HG03565 (cell line): ENCODE measurements at regions not wholly inside any gene's neighbourhood (a gene's known extent, or its start where the extent isn't known, plus 50 kb on each side); places are given as distances from the start of the nearest gene placed in this dataset.
A peak's percentile ranks its signal among the peaks of the same experiment; 100 is the strongest.

Experiments used
- ATAC-seq: cut with Tn5 transposase; IDR thresholded peaks from one replicate; pipeline ENCODE4 v1.9.1; 2021; ENCODE audit warnings: mild to moderate bottlenecking, moderate library complexity; ENCODE audit not compliant: unreplicated experiment

DNA sequence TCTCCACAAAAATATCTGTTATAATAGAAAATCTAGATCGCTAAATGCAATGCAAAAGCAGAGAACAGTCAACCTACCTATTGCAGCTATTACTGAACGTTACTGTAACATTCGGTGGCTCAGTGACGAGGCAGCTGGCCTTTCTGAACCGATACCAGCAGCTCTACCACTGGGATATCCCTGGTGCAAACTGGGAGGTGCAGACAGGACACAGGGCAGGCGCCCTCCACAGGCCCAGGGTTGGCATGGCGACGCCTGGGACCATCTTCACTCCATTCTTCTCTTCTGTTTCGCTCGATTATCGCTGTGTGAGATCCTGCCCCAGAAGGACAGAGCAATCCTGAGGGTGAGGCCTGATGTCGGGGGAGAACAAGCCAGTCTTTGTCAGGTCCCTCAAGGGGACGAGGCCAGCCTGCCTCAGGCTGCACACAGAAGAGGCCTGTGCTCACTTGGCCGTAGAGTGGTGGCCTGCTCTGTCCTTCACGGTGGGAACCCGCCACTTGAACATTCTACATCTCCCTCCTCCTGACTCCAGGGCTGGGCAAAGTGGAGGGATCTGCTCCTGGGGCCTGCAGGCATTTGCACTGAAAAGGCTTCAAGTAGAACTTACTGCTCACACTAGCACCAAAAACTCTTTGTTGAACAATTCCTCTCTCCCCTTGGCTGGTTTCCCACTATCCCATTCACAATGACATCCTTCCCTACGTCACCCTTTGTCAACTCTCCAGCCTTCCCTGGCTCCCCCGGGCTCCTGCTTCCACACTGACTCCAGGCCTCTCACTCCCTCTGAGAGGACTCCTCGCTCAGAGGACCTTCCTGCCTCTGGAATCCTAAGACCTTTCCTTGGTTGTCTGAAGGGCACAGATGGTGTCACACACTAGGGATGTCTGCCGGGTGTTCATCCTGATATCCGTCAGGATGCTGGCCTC, 49.7 kb downstream of the CYRIA start:
- no peak for ATAC-seq

DNA sequence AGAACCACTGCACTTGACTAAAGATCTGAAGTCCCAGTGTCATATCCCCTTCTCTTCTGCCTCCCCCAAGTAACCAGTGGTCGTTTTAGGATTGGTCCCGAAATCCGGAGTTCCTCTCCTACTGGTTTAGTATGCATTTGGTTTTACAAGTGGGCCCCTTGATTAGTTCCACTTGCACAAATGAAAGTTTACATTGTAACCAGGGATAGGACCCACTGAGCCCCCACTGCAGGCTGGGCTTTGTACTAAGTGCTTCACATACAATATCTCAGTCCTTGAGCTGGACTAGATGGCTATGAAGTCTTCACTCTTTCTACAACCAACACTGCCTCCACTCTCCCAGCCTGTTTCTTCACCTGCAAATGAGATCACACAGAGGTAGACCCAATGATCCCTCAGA, 50.4 kb downstream of the CYRIA start:
- no peak for ATAC-seq

DNA sequence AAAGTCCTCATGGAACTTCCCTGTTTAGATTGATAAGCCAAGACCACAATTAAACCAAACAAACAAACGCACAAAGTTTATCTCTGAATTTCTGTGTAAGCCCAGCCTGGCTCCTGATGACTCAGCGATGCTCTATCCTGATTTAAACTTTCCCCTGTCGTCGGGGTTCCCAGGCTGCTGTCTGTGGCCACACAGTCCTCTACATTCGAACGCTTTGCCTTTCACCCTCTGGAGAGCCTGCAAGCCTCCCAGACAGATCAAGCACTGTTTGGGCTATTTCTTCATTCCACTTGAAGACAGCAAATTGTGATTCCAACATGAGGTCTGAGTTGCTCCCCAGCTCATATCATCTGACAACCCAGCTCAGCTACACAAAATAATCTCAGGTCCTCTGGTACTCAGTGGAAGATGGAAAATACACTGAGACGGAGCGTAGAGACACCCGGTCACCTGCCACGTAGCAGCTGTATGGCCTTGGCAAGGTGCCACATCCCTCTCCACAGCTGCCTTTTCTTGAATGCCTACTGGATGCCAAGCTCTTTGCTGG, 51.2 kb downstream of the CYRIA start:
- no peak for ATAC-seq

DNA sequence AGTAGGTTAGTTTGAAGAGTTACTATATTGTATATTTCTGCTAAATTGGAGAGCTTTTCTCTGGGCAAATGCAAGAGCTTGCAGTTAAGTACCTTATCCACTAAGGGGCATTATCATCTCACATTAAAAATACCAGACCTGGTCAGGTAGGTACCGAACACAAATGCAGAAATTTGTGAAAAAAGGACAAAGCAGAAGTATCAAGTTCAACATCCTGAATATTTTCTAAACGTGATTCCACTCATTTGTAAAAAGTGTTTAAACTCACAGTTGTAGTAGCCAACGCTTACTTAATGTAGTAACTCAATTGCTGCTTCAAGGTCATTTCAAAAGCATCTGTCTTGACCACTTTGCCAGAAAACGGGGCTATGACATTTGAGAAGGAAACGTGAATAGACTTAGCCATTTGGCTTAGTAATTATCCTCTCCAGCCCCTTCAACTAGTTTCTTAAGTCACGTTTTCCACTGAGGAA, 52.1 kb downstream of the CYRIA start:
- ATAC-seq: peak; percentile 36

DNA sequence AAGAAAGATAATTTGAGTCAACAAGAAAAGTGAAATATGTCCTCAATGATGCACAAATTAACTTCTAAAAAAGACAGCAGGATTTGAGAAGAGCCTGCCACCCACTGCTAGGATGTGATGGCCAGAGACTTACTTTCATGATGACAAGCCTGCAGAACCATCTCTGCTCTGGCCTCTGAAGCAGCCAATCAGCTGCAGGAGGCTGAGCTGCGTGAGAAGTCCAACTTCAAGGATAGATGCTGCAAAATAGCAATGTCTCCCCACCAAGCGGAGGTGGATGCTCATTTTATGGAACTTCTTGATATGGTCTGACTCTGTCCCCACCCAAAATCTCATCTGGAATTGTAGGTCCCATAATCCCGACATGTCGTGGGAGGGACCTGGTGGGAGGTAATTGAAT, 53.1 kb downstream of the CYRIA start:
- ATAC-seq: no peak

DNA sequence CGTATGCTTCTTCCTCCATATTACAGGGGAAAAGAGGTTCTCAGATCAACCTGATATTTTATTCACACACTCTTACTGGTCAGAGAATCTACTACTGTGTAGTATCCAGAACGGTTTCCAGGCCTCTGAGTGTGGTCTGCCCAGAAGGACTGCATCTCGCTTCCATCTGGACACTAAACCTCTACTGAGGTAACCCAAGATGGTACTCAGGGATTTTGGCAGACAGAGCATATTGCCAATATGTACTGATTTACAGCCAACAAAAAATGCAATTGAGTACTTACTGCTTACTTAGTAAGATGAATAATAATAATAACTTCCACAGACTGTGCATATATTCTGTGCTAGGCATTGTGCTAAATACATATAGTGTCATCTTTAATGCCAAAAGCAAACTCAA, 55.8 kb downstream of the CYRIA start:
- ATAC-seq: no peak

DNA sequence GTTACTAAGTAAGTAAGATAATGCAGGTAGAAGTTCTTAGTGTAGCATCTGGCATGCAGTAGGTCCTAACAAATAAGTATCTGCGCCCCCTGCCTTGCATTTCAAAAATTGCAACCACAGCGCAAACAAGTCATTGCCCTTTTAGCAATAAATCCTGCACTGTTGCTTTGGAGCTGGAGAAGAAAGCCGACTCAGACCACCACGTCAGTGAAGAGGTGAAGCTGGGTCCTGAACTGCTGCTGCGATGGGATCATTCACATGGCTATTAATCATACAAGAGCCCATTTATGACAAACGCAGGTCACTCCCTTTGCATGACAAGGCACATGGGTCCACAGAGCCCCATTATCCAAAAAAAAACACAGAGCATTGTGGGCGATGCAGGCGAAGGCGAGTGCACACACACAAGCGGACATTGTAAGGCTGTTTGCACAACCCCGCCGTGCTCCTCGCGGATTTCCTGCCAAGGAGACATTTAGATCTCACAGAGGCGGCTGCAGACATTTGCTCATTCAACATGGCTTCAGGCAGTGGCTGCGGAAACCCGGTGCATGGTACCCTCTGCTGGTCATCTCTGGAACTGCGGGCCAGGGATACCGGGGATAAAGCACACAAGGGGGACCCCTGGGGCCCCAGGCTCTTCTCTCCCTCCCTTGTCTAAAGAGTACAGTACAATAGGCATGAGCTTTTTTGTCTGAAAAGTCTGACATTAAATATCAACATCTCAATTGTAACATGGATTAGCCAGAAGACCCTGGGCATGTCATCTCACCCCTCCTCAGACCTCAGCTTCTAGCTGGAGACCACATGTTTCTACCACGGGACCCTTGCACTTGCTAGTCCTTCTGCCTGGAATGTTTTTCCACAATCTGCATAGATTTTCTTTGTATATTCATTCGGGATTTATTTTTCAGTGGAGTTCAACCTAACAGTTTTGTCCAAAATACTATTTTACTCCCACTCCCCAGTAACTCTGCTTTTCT, 56.7 kb downstream of the CYRIA start:
- ATAC-seq: peak; percentile 73

DNA sequence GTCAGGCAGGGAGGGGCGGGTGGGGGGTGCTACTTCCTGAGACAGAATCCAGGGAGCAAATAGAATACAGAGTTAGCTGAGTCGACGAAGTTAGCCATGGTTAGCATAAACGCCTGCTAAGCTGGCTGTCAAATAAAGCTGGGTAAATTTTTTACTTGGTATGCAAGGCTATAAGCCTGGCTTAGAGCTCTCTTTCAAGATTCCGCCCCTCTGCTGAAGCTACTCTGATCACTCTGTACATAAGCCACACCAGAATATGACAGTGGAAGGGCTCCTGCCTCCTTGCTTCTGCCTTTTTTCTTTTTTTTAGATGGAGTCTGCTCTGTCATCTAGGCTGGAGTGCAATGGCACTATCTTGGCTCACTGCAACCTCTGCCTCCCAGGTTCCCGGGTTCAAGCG, 58.3 kb downstream of the CYRIA start:
- no peak for ATAC-seq

DNA sequence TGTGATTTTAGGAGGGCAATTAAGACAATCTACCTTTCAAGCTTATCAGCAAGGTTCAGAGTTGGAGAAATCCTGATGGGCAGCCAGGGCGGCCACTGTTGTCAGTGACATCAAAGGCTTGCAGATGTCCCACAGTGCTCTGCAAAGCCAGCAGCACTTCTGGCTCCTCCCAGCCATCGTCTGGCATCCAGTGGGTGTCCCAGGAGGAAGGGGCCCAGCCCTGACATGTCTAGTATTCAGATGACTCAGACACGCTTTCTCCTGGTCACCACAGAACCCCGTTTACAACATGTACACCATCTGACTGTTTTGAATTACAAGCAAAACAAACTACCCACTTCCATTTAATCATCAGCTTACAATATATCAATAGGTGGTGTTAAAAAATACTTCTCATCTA, 61.4 kb downstream of the CYRIA start:
- ATAC-seq: no peak

DNA sequence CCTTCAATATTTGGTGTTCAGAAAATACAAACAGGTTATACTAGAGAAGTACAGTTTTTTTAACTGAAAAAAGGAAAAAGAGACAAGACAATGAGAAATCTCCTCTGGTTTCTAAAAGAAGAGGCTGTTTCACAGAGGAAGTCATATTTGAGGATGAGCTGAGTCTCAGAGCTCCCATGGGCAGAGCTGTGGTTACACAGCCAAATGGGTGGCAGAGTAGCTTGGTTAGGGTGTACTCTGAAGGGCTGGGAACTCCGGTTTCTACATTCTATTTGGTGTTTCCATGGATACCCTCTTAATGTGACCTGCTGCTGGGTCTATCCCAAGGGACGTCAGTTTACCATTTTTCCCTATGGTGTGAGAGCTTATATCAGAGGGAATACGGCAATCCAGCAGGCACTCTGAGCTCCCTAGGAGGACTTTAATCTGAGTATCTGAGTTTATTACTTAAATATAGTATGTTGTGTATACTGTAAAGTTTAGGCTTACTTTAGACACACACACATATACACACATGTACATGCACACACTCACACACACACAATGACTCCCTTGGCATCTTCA, 74.2 kb downstream of the CYRIA start:
- no peak for ATAC-seq

DNA sequence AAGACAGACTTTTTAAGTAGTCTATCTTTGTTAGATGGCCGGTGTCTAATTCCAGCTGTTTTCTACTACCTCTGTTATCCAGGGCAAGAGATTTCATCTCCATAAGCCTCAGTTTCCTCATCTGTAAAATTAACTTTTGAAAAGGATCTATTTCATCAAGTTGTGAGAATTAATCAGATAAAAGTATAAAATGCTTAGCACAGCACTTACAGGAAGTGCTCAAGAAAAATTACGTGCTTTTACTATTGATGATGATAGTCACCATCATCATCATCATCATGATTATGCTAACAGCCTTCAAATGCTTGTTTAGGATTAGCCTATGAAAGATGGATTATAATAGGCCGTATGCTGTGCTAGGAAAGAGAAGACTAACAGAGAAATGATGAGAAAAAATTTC, 76.2 kb downstream of the CYRIA start:
- no peak for ATAC-seq

DNA sequence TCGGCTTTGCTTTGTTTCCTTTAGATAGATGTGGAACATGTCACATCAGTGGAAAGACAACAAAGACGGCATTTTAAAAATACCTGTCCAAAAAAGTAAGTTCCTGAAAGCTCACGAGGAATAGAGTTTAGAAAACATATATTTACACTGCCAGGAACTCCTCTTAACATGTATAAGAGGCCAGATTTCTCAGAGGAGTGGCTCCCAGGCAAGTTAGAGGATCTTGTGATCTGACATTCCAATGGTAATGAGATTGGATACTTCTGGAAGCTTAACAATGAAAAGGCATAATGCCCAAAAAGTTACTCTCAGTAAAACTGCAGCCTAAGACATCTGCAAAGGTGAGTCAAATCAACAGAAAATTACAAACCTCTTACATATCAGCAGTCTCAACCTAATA, 77.1 kb downstream of the CYRIA start:
- no peak for ATAC-seq

DNA sequence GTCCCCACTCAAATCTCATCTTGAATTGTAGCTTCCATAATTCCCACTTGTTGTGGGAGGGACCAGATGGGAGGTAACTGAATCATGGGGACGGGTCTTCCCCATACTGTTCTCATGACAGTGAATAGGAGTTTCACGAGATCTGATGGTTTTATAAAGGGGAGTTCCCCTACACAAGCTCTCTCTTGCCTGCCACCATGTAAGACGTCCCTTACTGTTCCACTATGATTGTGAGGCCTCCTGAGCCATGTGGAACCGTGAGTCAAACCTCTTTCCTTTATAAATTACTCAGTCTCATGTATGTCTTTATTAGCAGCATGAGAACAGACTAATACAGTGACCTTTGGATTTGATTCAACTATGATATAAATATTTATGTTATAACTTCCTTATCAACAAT, 78.0 kb downstream of the CYRIA start:
- no peak for ATAC-seq

DNA sequence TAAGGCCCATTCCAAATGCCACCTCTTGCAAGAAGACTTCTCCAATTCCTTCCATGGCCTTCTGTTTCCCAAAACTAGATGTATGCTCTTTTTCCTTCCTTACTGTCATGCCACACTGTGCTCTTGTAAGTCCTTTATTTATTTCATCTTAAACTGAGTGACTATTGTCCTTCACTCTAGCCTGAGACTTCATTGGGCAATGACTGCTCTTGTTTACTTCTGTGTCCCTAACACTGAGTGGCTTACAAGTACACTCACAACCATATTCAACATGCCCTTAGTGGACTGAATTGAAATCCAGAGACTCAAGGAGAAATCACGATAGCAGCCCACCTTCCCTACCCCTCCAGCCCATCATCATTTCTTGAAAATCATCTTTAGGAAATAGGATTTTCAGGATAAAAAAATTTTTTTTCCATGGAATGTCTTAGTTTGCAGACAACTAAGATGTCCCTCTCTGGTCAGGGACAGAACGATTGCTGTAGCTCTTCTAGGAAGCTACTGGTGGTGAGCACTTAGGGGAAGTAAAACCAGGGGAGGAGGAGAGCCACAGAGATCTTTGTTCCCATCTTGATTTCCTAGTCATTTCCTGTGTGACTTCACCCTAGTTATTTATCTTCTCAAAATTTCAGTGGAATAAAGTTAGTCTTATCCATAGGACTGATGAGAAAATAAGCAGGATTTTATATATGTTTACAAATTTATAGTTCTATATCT, 80.7 kb downstream of the CYRIA start:
- no peak for ATAC-seq

DNA sequence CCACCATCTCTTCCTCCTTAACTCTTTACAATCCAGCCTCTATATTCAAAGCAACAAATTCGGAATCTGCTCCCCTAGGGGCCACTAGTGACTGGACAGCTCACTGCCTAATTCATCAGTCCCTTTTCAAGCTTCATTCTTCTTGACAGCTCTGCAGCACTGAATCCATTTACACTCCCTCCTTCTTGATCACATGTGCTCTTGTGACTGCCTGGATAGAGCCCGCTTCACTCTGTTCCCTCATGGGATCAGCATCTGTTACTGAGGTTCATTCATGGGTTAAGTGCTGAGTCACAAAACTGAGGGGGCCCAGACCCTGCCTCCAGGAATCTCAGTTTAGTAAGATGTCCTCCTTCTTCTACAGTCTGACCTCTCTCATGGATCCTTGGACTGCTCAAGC, 81.5 kb downstream of the CYRIA start:
- ATAC-seq: no peak

DNA sequence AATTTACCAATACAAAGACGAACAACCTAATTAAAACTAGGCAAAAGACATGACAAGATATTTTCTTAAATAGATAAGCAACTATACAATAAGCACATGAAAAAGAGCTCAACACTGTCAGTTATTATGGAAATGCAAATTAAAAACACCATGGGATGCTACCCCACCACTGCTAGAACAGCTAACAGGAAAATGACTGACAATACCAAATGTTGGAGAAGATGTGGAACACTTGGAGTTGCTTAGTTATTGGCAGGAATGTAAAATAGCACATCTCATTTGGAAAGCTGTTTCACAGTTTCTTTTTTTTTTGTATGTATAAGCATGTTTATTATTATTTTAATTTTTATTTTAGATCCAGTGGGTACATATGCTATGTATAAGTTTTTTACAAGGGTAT, 84.4 kb downstream of the CYRIA start:
- no peak for ATAC-seq

DNA sequence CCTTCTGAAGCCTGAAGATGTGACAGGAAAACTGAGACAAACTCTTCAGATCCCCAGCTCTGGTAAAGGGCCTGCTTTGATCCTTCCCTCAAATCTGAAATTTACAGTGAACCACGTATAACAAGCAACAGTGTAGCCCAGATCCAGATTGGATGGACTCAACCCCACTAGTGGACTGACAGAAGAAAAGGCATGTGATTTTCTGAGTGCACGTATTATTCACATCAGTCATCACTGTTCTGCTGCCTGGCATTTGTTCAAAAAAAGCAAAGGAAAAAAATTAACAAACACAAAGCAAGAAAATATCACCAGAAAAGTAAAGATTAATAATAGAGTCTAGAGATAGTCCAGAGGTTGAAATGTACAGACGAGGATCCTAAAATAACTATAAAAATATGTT, 87.6 kb downstream of the CYRIA start:
- no peak for ATAC-seq

DNA sequence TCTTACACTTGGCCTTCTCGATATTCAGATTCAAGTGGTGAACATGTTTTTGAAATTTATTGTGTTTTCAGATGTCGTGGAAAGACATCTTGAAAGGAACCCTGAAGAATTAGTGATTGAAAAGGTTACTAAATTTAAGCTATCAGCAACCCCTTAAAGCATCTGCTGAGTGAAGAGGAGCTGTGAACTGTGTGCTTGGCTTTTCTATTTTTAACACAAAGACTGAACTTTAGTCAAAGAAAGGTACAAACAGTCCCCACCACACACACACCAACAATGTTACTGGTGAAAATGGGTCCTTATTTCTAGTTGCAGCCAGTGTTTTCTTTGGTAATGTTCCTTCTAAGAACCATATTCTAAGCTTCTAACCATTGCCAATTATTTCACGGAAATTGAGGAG, 95.1 kb downstream of the CYRIA start:
- no peak for ATAC-seq

DNA sequence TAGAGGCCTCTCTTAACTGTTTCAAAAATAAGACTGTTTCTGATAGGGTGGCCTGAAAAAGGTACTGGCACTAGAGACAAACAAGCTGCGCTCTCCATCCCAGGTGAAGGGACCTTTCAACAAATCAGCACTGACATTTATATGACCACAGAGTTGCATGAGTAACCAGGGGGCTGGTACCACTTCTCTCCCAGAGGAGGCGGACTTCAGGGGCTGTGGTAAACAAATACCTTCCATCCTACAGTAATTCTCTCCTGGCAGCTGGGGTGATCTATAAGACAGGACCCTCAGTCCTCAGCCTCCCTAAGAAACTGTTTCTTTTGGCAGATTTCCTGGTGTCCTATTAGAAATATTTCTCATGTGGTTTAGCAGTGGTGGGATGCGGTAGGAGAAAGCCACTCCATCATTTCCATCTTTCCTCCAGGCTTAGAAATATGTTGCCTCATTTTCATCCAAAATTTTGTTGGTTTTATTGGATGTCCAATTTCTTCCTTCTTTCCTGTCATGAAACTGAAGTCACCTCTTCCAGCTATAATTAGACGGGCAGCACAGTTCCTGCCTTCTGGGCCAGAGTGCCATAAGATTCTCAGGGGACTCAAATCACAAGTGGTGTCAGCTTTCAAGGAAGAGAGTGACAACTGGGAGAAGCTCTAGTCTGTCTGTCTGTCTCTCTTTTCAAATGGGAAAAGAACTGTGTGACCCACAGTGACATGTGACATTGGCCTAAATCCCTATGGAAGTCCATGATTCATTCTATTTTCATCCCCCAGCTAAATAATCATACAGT, 96.4 kb downstream of the CYRIA start:
- no peak for ATAC-seq

DNA sequence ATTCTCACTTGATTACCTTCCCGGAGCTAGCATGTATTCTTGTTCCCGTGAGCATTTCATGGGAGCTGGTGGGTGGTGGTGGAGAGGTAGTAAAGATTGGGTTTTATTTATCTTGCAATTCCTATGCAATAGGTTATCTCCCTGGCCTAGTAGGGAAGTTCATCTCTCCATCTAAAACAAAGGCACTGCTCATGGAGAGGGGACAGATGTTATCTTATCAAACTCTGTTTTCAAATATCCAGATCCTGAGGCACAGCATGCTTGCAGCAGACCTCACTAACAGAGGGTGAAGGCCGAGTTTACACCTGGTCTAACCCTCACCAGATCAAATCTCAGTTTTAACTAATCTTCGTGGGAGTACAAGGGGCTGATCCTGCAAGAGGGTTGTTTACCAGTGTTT, 98.9 kb downstream of the CYRIA start:
- no peak for ATAC-seq
